A673 (cell line): ENCODE measurements at regions not wholly inside any gene's neighbourhood (a gene's known extent, or its start where the extent isn't known, plus 50 kb on each side); places are given as distances from the start of the nearest gene placed in this dataset.

Source experiments
- EZH2 ChIP-seq: fragments of 200-600 bp; sonication (generic); IDR thresholded peaks from 2 replicates; pipeline ENCODE4 v1.6.1; 2017; ENCODE audit warnings: borderline replicate concordance, low read depth, mild to moderate bottlenecking, mixed read lengths, antibody characterized with exemption, low read length; ENCODE audit not compliant: poor library complexity, severe bottlenecking
- TF ChIP-seq, protein P1 (sequence below): fragments of 300-800, 200-600 bp; sonication (generic); conservative IDR thresholded peaks from 2 replicates; pipeline ENCODE4 v1.5.1; 2017; ENCODE audit warnings: low read depth, mild to moderate bottlenecking, antibody characterized with exemption, low read length, moderate library complexity, mixed read lengths

DNA sequence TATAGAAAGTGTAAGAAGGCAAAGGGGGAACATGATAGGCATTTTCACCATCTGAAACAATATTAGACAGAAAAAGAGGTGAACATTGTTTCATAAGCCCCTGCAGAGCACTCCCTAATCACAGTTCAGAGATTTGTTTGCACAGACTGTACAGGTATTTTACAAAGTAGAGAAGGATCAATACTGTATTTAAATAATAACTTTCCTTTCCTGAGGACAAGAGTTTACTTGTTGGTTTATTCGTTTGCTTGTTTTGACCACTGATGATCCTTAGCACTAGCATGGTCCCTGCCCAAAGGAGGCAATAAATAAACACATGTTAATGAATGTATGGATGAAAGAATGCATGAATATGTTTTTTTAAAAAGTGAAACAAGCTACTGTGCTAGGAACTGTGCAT, 690.1 kb upstream of the COBL start:
- TF ChIP-seq, protein P1, sequence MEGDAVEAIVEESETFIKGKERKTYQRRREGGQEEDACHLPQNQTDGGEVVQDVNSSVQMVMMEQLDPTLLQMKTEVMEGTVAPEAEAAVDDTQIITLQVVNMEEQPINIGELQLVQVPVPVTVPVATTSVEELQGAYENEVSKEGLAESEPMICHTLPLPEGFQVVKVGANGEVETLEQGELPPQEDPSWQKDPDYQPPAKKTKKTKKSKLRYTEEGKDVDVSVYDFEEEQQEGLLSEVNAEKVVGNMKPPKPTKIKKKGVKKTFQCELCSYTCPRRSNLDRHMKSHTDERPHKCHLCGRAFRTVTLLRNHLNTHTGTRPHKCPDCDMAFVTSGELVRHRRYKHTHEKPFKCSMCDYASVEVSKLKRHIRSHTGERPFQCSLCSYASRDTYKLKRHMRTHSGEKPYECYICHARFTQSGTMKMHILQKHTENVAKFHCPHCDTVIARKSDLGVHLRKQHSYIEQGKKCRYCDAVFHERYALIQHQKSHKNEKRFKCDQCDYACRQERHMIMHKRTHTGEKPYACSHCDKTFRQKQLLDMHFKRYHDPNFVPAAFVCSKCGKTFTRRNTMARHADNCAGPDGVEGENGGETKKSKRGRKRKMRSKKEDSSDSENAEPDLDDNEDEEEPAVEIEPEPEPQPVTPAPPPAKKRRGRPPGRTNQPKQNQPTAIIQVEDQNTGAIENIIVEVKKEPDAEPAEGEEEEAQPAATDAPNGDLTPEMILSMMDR, result no peak
- TF ChIP-seq EZH2, result no peak
